HCT116 (cell line): ENCODE measurements at regions not wholly inside any gene's neighbourhood (a gene's known extent, or its start where the extent isn't known, plus 50 kb on each side); places are given as distances from the start of the nearest gene placed in this dataset.

Source experiments
- ATAC-seq: fragments of 200-7000 bp; cut with Tn5 transposase; 2 replicates; pipeline ENCODE4 v1.9.1; 2020; ENCODE audit warnings: mild to moderate bottlenecking, moderate library complexity
- BruUV-seq: library from RNA; stranded (reverse); fragments of 400-500 nt; replicated peaks from 2 replicates; lab custom pipeline; 2021; lab: Mats Ljungman, UMichigan
- CTCF ChIA-PET: fragments of 300-600 bp; sonication (Branson Sonifier 250); formaldehyde crosslinking; loops from one replicate; lab custom pipeline; 2021; ENCODE audit warnings: antibody characterized with exemption; lab: Charles Lee
- POLR2A ChIA-PET: fragments of 300-600, 350-600 bp; sonication (Branson Sonifier 250); formaldehyde crosslinking; loops from one replicate; lab custom pipeline; 2021; ENCODE audit warnings: antibody characterized with exemption; lab: Charles Lee
- RAD21 ChIA-PET, 2 experiments: fragments of 300-600 bp; sonication (Branson Sonifier 250); formaldehyde crosslinking; loops; one replicate each; lab custom pipeline; 2023; ENCODE audit warnings: low total read pairs in 2 of 2; ENCODE audit not compliant: uncharacterized antibody in 2 of 2, unreplicated experiment in 2 of 2, low non-redundant PET in 1 of 2; lab: Charles Lee
- DNase-seq: peaks from one replicate; pipeline ENCODE4 v3.0.0-alpha.2; 2010; ENCODE audit warnings: low read depth, low spot score
- H2AFZ ChIP-seq: fragments of 200-600 bp; shearing (Covaris generic), sonication (generic); 2 replicates; pipeline ENCODE4 v1.6.1; 2017; ENCODE audit warnings: low read depth, mixed run types, mixed read lengths, antibody characterized with exemption, low read length; ENCODE audit not compliant: poor library complexity, severe bottlenecking
- H3K27ac ChIP-seq: 2 replicates; pipeline ENCODE4 v1.5.1; 2012; ENCODE audit warnings: low read depth, low read length
- H3K27me3 ChIP-seq: fragments of 200-600 bp; sonication (generic); 2 replicates; pipeline ENCODE4 v1.6.1; 2016; ENCODE audit warnings: mixed run types, low read length, mixed read lengths; ENCODE audit not compliant: insufficient read depth
- H3K36me3 ChIP-seq, 2 experiments: fragments of 200-500 bp in 1 of 2; fragments of 200-600 bp in 1 of 2; sonication (Bioruptor generic) in 1 of 2; sonication (generic) in 1 of 2; 2 replicates each; pipeline versions ENCODE4 v1.5.1 to v1.6.1; 2014 to 2016; ENCODE audit warnings: low read length in 2 of 2, inconsistent platforms in 1 of 2, mixed read lengths in 1 of 2, mixed run types in 1 of 2; ENCODE audit not compliant: insufficient read depth in 2 of 2, control insufficient read depth in 1 of 2
- H3K4me1 ChIP-seq, 2 experiments: fragments of 200-600 bp in 1 of 2; sonication (generic) in 1 of 2; 2 replicates each; pipeline versions ENCODE4 v1.5.1 to v1.6.1; 2012 to 2017; ENCODE audit warnings: low read length in 2 of 2, inconsistent platforms in 1 of 2, mild to moderate bottlenecking in 1 of 2, mixed read lengths in 1 of 2, mixed run types in 1 of 2, moderate library complexity in 1 of 2; ENCODE audit not compliant: insufficient read depth in 2 of 2, control insufficient read depth in 1 of 2
- H3K4me2 ChIP-seq: fragments of 200-600 bp; sonication (generic); 2 replicates; pipeline ENCODE4 v1.6.1; 2017; ENCODE audit warnings: mixed run types, low read length, mixed read lengths
- H3K4me3 ChIP-seq, 2 experiments: fragments of 200-600 bp in 1 of 2; sonication (generic) in 1 of 2; replicated peaks in 1 of 2; 2 replicates each; pipeline ENCODE4 v1.5.1; 2011 to 2016; ENCODE audit warnings: low read length in 2 of 2, control low read depth in 1 of 2, low read depth in 1 of 2, mild to moderate bottlenecking in 1 of 2, mixed read lengths in 1 of 2, mixed run types in 1 of 2
- H3K79me2 ChIP-seq: fragments of 200-600 bp; sonication (generic); 2 replicates; pipeline ENCODE4 v1.6.1; 2017; ENCODE audit warnings: mild to moderate bottlenecking, mixed run types, low read length, moderate library complexity, mixed read lengths; ENCODE audit not compliant: insufficient read depth
- H3K9ac ChIP-seq: fragments of 200-600 bp; sonication (generic); 2 replicates; pipeline ENCODE4 v1.6.1; 2016; ENCODE audit warnings: low read length, mixed read lengths
- H3K9me2 ChIP-seq: fragments of 200-600 bp; sonication (generic), shearing (Covaris generic); 2 replicates; pipeline ENCODE4 v1.6.1; 2017; ENCODE audit warnings: mixed run types, mild to moderate bottlenecking, moderate library complexity; ENCODE audit not compliant: insufficient read depth
- H3K9me3 ChIP-seq, 2 experiments: fragments of 200-500 bp in 1 of 2; fragments of 200-600 bp in 1 of 2; sonication (Bioruptor generic) in 1 of 2; sonication (generic) in 1 of 2; 2 replicates each; pipeline ENCODE4 v1.6.1; 2014 to 2017; ENCODE audit warnings: low read length in 2 of 2, mixed read lengths in 2 of 2, inconsistent platforms in 1 of 2, low read depth in 1 of 2, mild to moderate bottlenecking in 1 of 2, mixed run types in 1 of 2, moderate library complexity in 1 of 2; ENCODE audit not compliant: control insufficient read depth in 1 of 2, insufficient read depth in 1 of 2
- H4K20me1 ChIP-seq: fragments of 200-600 bp; sonication (generic), shearing (Covaris generic); 2 replicates; pipeline ENCODE4 v1.6.1; 2017; ENCODE audit warnings: mixed run types, mild to moderate bottlenecking, moderate library complexity; ENCODE audit not compliant: insufficient read depth
- CEBPB ChIP-seq: IDR thresholded peaks from 2 replicates; pipeline ENCODE4 v1.6.1; 2012; ENCODE audit warnings: low read depth
- ELF1 ChIP-seq: IDR thresholded peaks from 2 replicates; pipeline ENCODE4 v1.6.1; 2012; ENCODE audit warnings: low read depth, borderline replicate concordance
- POLR2A ChIP-seq: IDR thresholded peaks from 2 replicates; pipeline ENCODE4 v1.7.0; 2011; ENCODE audit warnings: borderline replicate concordance; ENCODE audit not compliant: insufficient read depth, insufficient read length; ENCODE audit errors: extremely low read depth
- POLR2AphosphoS5 ChIP-seq: IDR thresholded peaks from 2 replicates; pipeline ENCODE4 v1.6.1; 2011; ENCODE audit warnings: mild to moderate bottlenecking, low read depth, low read length, moderate library complexity
- SP1 ChIP-seq: IDR thresholded peaks from 2 replicates; pipeline ENCODE4 v1.6.1; 2012; ENCODE audit warnings: low read depth
- YY1 ChIP-seq: IDR thresholded peaks from 2 replicates; pipeline ENCODE4 v1.6.1; 2011; ENCODE audit warnings: low read length, low read depth, moderate library complexity, mild to moderate bottlenecking; ENCODE audit not compliant: insufficient replicate concordance; ENCODE audit errors: extremely low read depth
- ZFX ChIP-seq: fragments of 450-650 bp; IDR thresholded peaks from 2 replicates; pipeline ENCODE4 v1.6.1; 2017
- intact Hi-C: fragments of 100-400 bp; cut with micrococcal nuclease; formaldehyde crosslinking; loops from 2 replicates; pipeline ENCODE4 v1.10.0; 2022
- TF ChIP-seq, protein P1 (sequence below): IDR thresholded peaks from 2 replicates; pipeline ENCODE4 v1.6.1; 2011; ENCODE audit warnings: mild to moderate bottlenecking, low read length, moderate library complexity; ENCODE audit not compliant: insufficient replicate concordance; ENCODE audit errors: extremely low read depth
- TF ChIP-seq, protein P2 (sequence below): IDR thresholded peaks from 2 replicates; pipeline ENCODE4 v1.6.1; 2012
- TF ChIP-seq, protein P3 (sequence below): IDR thresholded peaks from 2 replicates; pipeline ENCODE4 v1.6.1; 2012
- TF ChIP-seq, protein P4 (sequence below), 3 experiments: fragments of 200-600 bp in 1 of 3; sonication (generic) in 1 of 3; IDR thresholded peaks in 2 of 3; conservative IDR thresholded peaks in 1 of 3; 2 replicates each; pipeline ENCODE4 v1.5.1; 2012 to 2017; ENCODE audit warnings: low read depth in 2 of 3, low read length in 2 of 3, antibody characterized with exemption in 1 of 3, borderline replicate concordance in 1 of 3, control low read depth in 1 of 3, mild to moderate bottlenecking in 1 of 3, mixed read lengths in 1 of 3, mixed run types in 1 of 3, moderate library complexity in 1 of 3; ENCODE audit not compliant: insufficient read depth in 1 of 3
- TF ChIP-seq, protein P5 (sequence below): IDR thresholded peaks from 2 replicates; pipeline ENCODE4 v1.6.1; 2012; ENCODE audit warnings: low read depth

DNA sequence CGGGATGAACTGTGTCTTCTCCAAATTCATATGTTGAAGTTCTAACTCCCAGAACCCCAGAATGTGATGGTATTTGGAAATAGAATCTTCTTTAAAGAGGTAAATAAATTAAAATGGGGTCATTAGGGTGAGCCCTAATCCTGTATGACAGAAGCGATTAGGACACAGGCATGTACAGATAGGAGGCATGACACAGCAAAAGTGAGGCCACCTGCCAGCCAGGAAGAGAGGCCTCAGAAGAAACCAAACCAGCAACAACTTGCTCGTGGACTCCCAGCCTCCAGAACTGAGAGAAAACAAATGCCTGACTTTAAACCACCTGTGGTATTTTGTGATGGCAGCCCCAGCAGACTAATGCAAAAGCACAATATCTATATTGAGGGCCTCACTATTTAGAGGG lies 214.3 kb downstream of the NEBL start:
- H3K4me3 ChIP-seq = no peak overlapping the region
- no peak overlapping the region for H3K27ac ChIP-seq
- no peaks in the 10 kb centered on the region for H3K9me2 ChIP-seq
- H3K9ac ChIP-seq = no peak overlapping the region
- H3K4me2 ChIP-seq = no peak overlapping the region
- ATAC-seq = no peak
- DNase-seq = no peak
- H3K4me1 ChIP-seq = no peaks in the 10 kb centered on the region
- TF ChIP-seq, protein P1, sequence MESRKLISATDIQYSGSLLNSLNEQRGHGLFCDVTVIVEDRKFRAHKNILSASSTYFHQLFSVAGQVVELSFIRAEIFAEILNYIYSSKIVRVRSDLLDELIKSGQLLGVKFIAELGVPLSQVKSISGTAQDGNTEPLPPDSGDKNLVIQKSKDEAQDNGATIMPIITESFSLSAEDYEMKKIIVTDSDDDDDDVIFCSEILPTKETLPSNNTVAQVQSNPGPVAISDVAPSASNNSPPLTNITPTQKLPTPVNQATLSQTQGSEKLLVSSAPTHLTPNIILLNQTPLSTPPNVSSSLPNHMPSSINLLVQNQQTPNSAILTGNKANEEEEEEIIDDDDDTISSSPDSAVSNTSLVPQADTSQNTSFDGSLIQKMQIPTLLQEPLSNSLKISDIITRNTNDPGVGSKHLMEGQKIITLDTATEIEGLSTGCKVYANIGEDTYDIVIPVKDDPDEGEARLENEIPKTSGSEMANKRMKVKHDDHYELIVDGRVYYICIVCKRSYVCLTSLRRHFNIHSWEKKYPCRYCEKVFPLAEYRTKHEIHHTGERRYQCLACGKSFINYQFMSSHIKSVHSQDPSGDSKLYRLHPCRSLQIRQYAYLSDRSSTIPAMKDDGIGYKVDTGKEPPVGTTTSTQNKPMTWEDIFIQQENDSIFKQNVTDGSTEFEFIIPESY = no peak
- TF ChIP-seq POLR2A = no peak
- no peak for TF ChIP-seq SP1
- no peak for TF ChIP-seq YY1
- no peak for TF ChIP-seq POLR2AphosphoS5
- TF ChIP-seq, protein P2, sequence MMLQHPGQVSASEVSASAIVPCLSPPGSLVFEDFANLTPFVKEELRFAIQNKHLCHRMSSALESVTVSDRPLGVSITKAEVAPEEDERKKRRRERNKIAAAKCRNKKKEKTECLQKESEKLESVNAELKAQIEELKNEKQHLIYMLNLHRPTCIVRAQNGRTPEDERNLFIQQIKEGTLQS = no peak
- TF ChIP-seq, protein P3, sequence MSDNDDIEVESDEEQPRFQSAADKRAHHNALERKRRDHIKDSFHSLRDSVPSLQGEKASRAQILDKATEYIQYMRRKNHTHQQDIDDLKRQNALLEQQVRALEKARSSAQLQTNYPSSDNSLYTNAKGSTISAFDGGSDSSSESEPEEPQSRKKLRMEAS = no peak
- TF ChIP-seq, protein P4, sequence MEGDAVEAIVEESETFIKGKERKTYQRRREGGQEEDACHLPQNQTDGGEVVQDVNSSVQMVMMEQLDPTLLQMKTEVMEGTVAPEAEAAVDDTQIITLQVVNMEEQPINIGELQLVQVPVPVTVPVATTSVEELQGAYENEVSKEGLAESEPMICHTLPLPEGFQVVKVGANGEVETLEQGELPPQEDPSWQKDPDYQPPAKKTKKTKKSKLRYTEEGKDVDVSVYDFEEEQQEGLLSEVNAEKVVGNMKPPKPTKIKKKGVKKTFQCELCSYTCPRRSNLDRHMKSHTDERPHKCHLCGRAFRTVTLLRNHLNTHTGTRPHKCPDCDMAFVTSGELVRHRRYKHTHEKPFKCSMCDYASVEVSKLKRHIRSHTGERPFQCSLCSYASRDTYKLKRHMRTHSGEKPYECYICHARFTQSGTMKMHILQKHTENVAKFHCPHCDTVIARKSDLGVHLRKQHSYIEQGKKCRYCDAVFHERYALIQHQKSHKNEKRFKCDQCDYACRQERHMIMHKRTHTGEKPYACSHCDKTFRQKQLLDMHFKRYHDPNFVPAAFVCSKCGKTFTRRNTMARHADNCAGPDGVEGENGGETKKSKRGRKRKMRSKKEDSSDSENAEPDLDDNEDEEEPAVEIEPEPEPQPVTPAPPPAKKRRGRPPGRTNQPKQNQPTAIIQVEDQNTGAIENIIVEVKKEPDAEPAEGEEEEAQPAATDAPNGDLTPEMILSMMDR (IDR thresholded peaks at IDR 0.05 in 2 of 3, conservative IDR thresholded peaks at IDR 0.05 in 1 of 3; ENCODE audit: borderline replicate concordance in 1 of 3, insufficient read depth in 1 of 3, low read depth in 2 of 3, low read length in 2 of 3) = no peak
- TF ChIP-seq CEBPB = no peak
- TF ChIP-seq ELF1 = no peak
- TF ChIP-seq ZFX = no peak
- TF ChIP-seq, protein P5, sequence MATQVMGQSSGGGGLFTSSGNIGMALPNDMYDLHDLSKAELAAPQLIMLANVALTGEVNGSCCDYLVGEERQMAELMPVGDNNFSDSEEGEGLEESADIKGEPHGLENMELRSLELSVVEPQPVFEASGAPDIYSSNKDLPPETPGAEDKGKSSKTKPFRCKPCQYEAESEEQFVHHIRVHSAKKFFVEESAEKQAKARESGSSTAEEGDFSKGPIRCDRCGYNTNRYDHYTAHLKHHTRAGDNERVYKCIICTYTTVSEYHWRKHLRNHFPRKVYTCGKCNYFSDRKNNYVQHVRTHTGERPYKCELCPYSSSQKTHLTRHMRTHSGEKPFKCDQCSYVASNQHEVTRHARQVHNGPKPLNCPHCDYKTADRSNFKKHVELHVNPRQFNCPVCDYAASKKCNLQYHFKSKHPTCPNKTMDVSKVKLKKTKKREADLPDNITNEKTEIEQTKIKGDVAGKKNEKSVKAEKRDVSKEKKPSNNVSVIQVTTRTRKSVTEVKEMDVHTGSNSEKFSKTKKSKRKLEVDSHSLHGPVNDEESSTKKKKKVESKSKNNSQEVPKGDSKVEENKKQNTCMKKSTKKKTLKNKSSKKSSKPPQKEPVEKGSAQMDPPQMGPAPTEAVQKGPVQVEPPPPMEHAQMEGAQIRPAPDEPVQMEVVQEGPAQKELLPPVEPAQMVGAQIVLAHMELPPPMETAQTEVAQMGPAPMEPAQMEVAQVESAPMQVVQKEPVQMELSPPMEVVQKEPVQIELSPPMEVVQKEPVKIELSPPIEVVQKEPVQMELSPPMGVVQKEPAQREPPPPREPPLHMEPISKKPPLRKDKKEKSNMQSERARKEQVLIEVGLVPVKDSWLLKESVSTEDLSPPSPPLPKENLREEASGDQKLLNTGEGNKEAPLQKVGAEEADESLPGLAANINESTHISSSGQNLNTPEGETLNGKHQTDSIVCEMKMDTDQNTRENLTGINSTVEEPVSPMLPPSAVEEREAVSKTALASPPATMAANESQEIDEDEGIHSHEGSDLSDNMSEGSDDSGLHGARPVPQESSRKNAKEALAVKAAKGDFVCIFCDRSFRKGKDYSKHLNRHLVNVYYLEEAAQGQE = no peak
- CTCF ChIA-PET = no interaction called here
- H2AFZ ChIP-seq = no peak overlapping the region
- H3K9me3 ChIP-seq = no peaks in the 10 kb centered on the region
- RAD21 ChIA-PET = no interaction called here
- POLR2A ChIA-PET = no interaction called here
- H3K27me3 ChIP-seq = no peaks in the 10 kb centered on the region
- no TSS peak for BruUV-seq
- H3K79me2 ChIP-seq = no peaks in the 10 kb centered on the region
- H4K20me1 ChIP-seq = no peaks in the 10 kb centered on the region
- intact Hi-C loops = no loop called here
- H3K36me3 ChIP-seq = no peaks in the 10 kb centered on the region
